ENCODE measurements at regions not wholly inside any gene's neighbourhood (a gene's known extent, or its start where the extent isn't known, plus 50 kb on each side); places are given as distances from the start of the nearest gene placed in this dataset.

DNA sequence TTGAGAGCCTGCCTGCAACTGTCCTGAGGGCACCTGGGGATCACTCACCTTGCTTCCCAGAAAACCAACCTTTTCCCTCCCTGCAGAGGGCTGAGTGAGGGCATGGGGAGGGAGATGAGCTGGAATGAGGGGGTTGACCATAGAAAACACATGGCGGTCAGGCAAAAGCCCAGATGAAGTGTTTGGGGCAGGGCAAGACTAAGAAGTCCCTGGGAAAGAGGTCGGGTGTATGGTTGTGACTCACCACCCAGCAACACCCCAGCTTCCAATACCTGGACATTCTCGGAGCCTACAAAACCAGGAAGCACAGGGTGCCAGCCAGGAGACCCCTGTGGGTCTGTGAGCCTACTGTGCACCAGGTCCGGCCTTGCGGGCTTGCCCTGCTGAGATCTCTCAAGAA lies 95.3 kb upstream of the ATP2B2 start:
- TF ChIP-seq, protein P1, sequence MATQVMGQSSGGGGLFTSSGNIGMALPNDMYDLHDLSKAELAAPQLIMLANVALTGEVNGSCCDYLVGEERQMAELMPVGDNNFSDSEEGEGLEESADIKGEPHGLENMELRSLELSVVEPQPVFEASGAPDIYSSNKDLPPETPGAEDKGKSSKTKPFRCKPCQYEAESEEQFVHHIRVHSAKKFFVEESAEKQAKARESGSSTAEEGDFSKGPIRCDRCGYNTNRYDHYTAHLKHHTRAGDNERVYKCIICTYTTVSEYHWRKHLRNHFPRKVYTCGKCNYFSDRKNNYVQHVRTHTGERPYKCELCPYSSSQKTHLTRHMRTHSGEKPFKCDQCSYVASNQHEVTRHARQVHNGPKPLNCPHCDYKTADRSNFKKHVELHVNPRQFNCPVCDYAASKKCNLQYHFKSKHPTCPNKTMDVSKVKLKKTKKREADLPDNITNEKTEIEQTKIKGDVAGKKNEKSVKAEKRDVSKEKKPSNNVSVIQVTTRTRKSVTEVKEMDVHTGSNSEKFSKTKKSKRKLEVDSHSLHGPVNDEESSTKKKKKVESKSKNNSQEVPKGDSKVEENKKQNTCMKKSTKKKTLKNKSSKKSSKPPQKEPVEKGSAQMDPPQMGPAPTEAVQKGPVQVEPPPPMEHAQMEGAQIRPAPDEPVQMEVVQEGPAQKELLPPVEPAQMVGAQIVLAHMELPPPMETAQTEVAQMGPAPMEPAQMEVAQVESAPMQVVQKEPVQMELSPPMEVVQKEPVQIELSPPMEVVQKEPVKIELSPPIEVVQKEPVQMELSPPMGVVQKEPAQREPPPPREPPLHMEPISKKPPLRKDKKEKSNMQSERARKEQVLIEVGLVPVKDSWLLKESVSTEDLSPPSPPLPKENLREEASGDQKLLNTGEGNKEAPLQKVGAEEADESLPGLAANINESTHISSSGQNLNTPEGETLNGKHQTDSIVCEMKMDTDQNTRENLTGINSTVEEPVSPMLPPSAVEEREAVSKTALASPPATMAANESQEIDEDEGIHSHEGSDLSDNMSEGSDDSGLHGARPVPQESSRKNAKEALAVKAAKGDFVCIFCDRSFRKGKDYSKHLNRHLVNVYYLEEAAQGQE (IDR thresholded peaks at IDR 0.05), result no peak
- TF ChIP-seq, protein P2, sequence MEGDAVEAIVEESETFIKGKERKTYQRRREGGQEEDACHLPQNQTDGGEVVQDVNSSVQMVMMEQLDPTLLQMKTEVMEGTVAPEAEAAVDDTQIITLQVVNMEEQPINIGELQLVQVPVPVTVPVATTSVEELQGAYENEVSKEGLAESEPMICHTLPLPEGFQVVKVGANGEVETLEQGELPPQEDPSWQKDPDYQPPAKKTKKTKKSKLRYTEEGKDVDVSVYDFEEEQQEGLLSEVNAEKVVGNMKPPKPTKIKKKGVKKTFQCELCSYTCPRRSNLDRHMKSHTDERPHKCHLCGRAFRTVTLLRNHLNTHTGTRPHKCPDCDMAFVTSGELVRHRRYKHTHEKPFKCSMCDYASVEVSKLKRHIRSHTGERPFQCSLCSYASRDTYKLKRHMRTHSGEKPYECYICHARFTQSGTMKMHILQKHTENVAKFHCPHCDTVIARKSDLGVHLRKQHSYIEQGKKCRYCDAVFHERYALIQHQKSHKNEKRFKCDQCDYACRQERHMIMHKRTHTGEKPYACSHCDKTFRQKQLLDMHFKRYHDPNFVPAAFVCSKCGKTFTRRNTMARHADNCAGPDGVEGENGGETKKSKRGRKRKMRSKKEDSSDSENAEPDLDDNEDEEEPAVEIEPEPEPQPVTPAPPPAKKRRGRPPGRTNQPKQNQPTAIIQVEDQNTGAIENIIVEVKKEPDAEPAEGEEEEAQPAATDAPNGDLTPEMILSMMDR (IDR thresholded peaks at IDR 0.05), result no peak
- TF ChIP-seq POLR2A (IDR thresholded peaks at IDR 0.05; ENCODE audit: low read length), result no peak
- no peak for TF ChIP-seq KDM5A (IDR thresholded peaks at IDR 0.05)
- no peak for TF ChIP-seq RAD21 (conservative IDR thresholded peaks at IDR 0.05 in 1 of 2, IDR thresholded peaks at IDR 0.05 in 1 of 2)
- no peak for TF ChIP-seq BHLHE40 (IDR thresholded peaks at IDR 0.05; ENCODE audit: low read depth, low read length)
- no peak for TF ChIP-seq HEYL (CRISPR knock-in tag; IDR thresholded peaks at IDR 0.05)
- TF ChIP-seq, protein P3, sequence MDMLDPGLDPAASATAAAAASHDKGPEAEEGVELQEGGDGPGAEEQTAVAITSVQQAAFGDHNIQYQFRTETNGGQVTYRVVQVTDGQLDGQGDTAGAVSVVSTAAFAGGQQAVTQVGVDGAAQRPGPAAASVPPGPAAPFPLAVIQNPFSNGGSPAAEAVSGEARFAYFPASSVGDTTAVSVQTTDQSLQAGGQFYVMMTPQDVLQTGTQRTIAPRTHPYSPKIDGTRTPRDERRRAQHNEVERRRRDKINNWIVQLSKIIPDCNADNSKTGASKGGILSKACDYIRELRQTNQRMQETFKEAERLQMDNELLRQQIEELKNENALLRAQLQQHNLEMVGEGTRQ (IDR thresholded peaks at IDR 0.05), result no peak
- TF ChIP-seq RFX5 (IDR thresholded peaks at IDR 0.05), result no peak
- no peak for TF ChIP-seq MYC (IDR thresholded peaks at IDR 0.05; ENCODE audit: borderline replicate concordance, low read length)
- TF ChIP-seq CHD4 (IDR thresholded peaks at IDR 0.05; ENCODE audit: borderline replicate concordance), result no peak
- TF ChIP-seq FOSL2 (IDR thresholded peaks at IDR 0.05), result no peak
- TF ChIP-seq FOSL2 (CRISPR knock-in tag; IDR thresholded peaks at IDR 0.05), result no peak
- TF ChIP-seq, protein P4, sequence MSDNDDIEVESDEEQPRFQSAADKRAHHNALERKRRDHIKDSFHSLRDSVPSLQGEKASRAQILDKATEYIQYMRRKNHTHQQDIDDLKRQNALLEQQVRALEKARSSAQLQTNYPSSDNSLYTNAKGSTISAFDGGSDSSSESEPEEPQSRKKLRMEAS (IDR thresholded peaks at IDR 0.05), result no peak
